Ovary (tissue), 7 donors: ENCODE measurements at regions not wholly inside any gene's neighbourhood (a gene's known extent, or its start where the extent isn't known, plus 50 kb on each side); places are given as distances from the start of the nearest gene placed in this dataset.

Source experiments
- DNase-seq, 5 donors: peaks; one replicate each; pipeline ENCODE4 v3.0.0-alpha.2; 2019 to 2020
- H3K27ac ChIP-seq, 2 donors: fragments of 200-600 bp; one replicate each; pipeline versions ENCODE4 v1.5.1 to v1.8.0; 2019 to 2022
- H3K27me3 ChIP-seq: fragments of 200-600 bp; one replicate; pipeline ENCODE4 v1.8.0; 2022
- H3K36me3 ChIP-seq: fragments of 200-600 bp; sonication (generic); one replicate; pipeline ENCODE4 v1.5.1; 2019
- H3K4me1 ChIP-seq: one replicate; pipeline ENCODE4 v1.8.1; 2013; ENCODE audit warnings: mild to moderate bottlenecking, moderate library complexity; ENCODE audit not compliant: insufficient read depth
- H3K4me3 ChIP-seq: fragments of 200-600 bp; sonication (generic); one replicate; pipeline ENCODE4 v1.5.1; 2017
- H3K9me3 ChIP-seq, 2 donors: fragments of 200-600 bp in 1 of 2; sonication (generic) in 1 of 2; one replicate each; pipeline versions ENCODE4 v1.5.1 to v1.8.1; 2013 to 2019; ENCODE audit warnings: mild to moderate bottlenecking in 1 of 2, moderate library complexity in 1 of 2
- CTCF ChIP-seq, 3 donors: fragments of 450-650 bp in 2 of 3; fragments of 200-600 bp in 1 of 3; IDR thresholded peaks; one replicate each; pipeline versions ENCODE4 v1.5.1 to v1.8.0; 2016 to 2022; ENCODE audit warnings: antibody characterized with exemption in 3 of 3, mild to moderate bottlenecking in 1 of 3
- EP300 ChIP-seq: sonication (generic); formaldehyde crosslinking; IDR thresholded peaks from one replicate; pipeline ENCODE4 v1.6.1; 2017; ENCODE audit warnings: antibody characterized with exemption
- POLR2A ChIP-seq: fragments of 450-650 bp; IDR thresholded peaks from one replicate; pipeline ENCODE4 v1.6.1; 2017; ENCODE audit warnings: antibody characterized with exemption, mild to moderate bottlenecking, moderate library complexity
- WGBS, 3 donors: extraction: QIAGEN DNeasy Blood & Tissue Kit in 1 of 3; methylation state at CpG; one replicate each; pipeline versions ENCODE4 v1.1.5 to v1.1.7; 2013 to 2017; 5-methylcytosine and 5-hydroxymethylcytosine counted together
- intact Hi-C, 4 donors: fragments of 100-400 bp; cut with DNase I; formaldehyde crosslinking; loops; one replicate each; pipeline versions ENCODE4 v1.11.0 to v1.15.1; 2022 to 2023
- donor health status: DM: no; HTN: no; CAD: no; lungs with moderate emphysema.
- donor health status: DM: no; HTN: no; CAD: no.
- donor health status: Bipolar disorder and iron deficiency.
- donor health status: DM: no; HTN: no; CAD: no.
- donor health status: DM: yes; HTN: yes; CAD: no.

GRCh38 chr12:100675432-100675831 is 101.9 kb downstream of the GAS2L3 start:
- Histone ChIP-seq H3K9me3 (no peaks in the 10 kb centered on the region), H3K36me3 (no peaks in the 10 kb centered on the region), H3K27ac (no peak overlapping the region), H3K27me3 (no peaks in the 10 kb centered on the region), H3K4me3 (no peak overlapping the region), H3K4me1 (no peaks in the 10 kb centered on the region)
- DNase-seq = peak in 2 of 5 donors; percentile 23 to 26
- 21 to 25% (median 22%) methylated on average over 4 of the region's 4 CpGs for WGBS, 3 donors
- TF ChIP-seq POLR2A = no peak
- no peak for TF ChIP-seq EP300
- TF ChIP-seq CTCF (IDR thresholded peaks at IDR 0.05) = no peak
- intact Hi-C loops = no loop called here

GRCh38 chr12:100681074-100681473 is 107.6 kb downstream of the GAS2L3 start:
- intact Hi-C loops = no loop called here
- Histone ChIP-seq H3K4me1 (no peaks in the 10 kb centered on the region), H3K9me3 (peaks cover 0 to 6% of the 10 kb centered on the region in 2 donors), H3K27me3 (no peaks in the 10 kb centered on the region), H3K36me3 (no peaks in the 10 kb centered on the region), H3K4me3 (no peak overlapping the region), H3K27ac (no peak overlapping the region)
- TF ChIP-seq POLR2A = no peak
- TF ChIP-seq CTCF (IDR thresholded peaks at IDR 0.05) = no peak
- no peak for TF ChIP-seq EP300
- DNase-seq = no peak

- Histone ChIP-seq H3K9me3 (peaks cover 0 to 6% of the 10 kb centered on the region in 2 donors), H3K4me1 (no peaks in the 10 kb centered on the region), H3K27me3 (no peaks in the 10 kb centered on the region), H3K4me3 (no peak overlapping the region), H3K27ac (no peak overlapping the region), H3K36me3 (no peaks in the 10 kb centered on the region)
- 61 to 76% (median 63%) methylated on average over 2 of the region's 2 CpGs for WGBS, 3 donors
- TF ChIP-seq POLR2A = no peak
- TF ChIP-seq EP300 = no peak
- TF ChIP-seq CTCF (IDR thresholded peaks at IDR 0.05) = no peak
- DNase-seq = no peak
- intact Hi-C loops = no loop called here
Measured at GRCh38 chr12:100682178-100682577, 108.7 kb downstream of the GAS2L3 start.

- WGBS, 3 donors = 78 to 80% (median 80%) methylated on average over 1 of the region's 1 CpG
- peaks cover 0 to 6% of the 10 kb centered on the region in 2 donors for H3K9me3 ChIP-seq
- no peaks in the 10 kb centered on the region for H3K27me3 ChIP-seq
- H3K27ac ChIP-seq = no peak overlapping the region
- no peak for DNase-seq
- no peaks in the 10 kb centered on the region for H3K4me1 ChIP-seq
- no peak overlapping the region for H3K4me3 ChIP-seq
- no peaks in the 10 kb centered on the region for H3K36me3 ChIP-seq
- no peak for TF ChIP-seq POLR2A
- TF ChIP-seq EP300 = no peak
- TF ChIP-seq CTCF (IDR thresholded peaks at IDR 0.05) = no peak
- intact Hi-C loops = no loop called here
Measured at GRCh38 chr12:100687686-100688085, 106.9 kb upstream of the ANO4 start.

- no peak for TF ChIP-seq CTCF (IDR thresholded peaks at IDR 0.05)
- TF ChIP-seq POLR2A = no peak
- no peak for TF ChIP-seq EP300
- no peak for DNase-seq
Measured at GRCh38 chr12:100688451-100688864, 106.1 kb upstream of the ANO4 start.

More at GRCh38 chr12:100688451-100688864, 106.1 kb upstream of the ANO4 start:
- no peak overlapping the region for H3K27ac ChIP-seq
- H3K4me1 ChIP-seq = no peaks in the 10 kb centered on the region
- intact Hi-C loops = no loop called here
- H3K4me3 ChIP-seq = no peak overlapping the region
- WGBS, 3 donors = 51 to 81% (median 69%) methylated on average over 2 of the region's 2 CpGs
- peaks cover 0 to 6% of the 10 kb centered on the region in 2 donors for H3K9me3 ChIP-seq
- H3K36me3 ChIP-seq = no peaks in the 10 kb centered on the region
- H3K27me3 ChIP-seq = no peaks in the 10 kb centered on the region
